KMS-11 (cell line): ENCODE measurements at regions not wholly inside any gene's neighbourhood (a gene's known extent, or its start where the extent isn't known, plus 50 kb on each side); places are given as distances from the start of the nearest gene placed in this dataset.

Experiments used
- H2AFZ ChIP-seq: fragments of 200-600 bp; sonication (generic); 2 replicates; pipeline ENCODE4 v1.6.1; 2016; ENCODE audit warnings: antibody characterized with exemption, mixed run types, low read depth
- H3K27ac ChIP-seq: fragments of 200-600 bp; sonication (generic); 2 replicates; pipeline ENCODE4 v1.6.1; 2016; ENCODE audit warnings: mild to moderate bottlenecking, mixed run types
- H3K27me3 ChIP-seq: fragments of 200-600 bp; sonication (generic); 2 replicates; pipeline ENCODE4 v1.6.1; 2017; ENCODE audit warnings: mild to moderate bottlenecking, low read depth, mixed run types, moderate library complexity; ENCODE audit not compliant: insufficient read depth
- H3K36me3 ChIP-seq: fragments of 200-600 bp; sonication (generic); 2 replicates; pipeline ENCODE4 v1.6.1; 2017; ENCODE audit warnings: mild to moderate bottlenecking, mixed run types; ENCODE audit not compliant: insufficient read depth
- H3K4me1 ChIP-seq: fragments of 200-600 bp; sonication (generic); 2 replicates; pipeline ENCODE4 v1.6.1; 2016; ENCODE audit warnings: mild to moderate bottlenecking, low read depth, mixed run types; ENCODE audit not compliant: poor library complexity, severe bottlenecking
- H3K4me2 ChIP-seq: fragments of 200-600 bp; sonication (generic); 2 replicates; pipeline ENCODE4 v1.7.0; 2016; ENCODE audit warnings: mild to moderate bottlenecking, mixed run types
- H3K4me3 ChIP-seq: fragments of 200-600 bp; sonication (generic); IDR thresholded peaks from 2 replicates; pipeline ENCODE4 v1.6.1; 2017; ENCODE audit warnings: low read depth, low read length, mixed read lengths; ENCODE audit not compliant: insufficient read depth
- H3K79me2 ChIP-seq: fragments of 200-600 bp; sonication (generic); 2 replicates; pipeline ENCODE4 v1.6.1; 2016; ENCODE audit warnings: low read depth, mixed run types; ENCODE audit not compliant: insufficient read depth
- H3K9ac ChIP-seq: fragments of 200-600 bp; sonication (generic); 2 replicates; pipeline ENCODE4 v1.6.1; 2016; ENCODE audit warnings: mild to moderate bottlenecking, mixed run types
- H4K20me1 ChIP-seq: fragments of 200-600 bp; sonication (generic); 2 replicates; pipeline ENCODE4 v1.6.1; 2016; ENCODE audit warnings: mild to moderate bottlenecking, mixed run types; ENCODE audit not compliant: insufficient read depth
- TF ChIP-seq, protein P1 (sequence below): fragments of 200-600 bp; sonication (generic); conservative IDR thresholded peaks from 2 replicates; pipeline ENCODE4 v1.6.1; 2017; ENCODE audit warnings: low read depth, mild to moderate bottlenecking, antibody characterized with exemption, low read length, moderate library complexity, mixed read lengths

DNA sequence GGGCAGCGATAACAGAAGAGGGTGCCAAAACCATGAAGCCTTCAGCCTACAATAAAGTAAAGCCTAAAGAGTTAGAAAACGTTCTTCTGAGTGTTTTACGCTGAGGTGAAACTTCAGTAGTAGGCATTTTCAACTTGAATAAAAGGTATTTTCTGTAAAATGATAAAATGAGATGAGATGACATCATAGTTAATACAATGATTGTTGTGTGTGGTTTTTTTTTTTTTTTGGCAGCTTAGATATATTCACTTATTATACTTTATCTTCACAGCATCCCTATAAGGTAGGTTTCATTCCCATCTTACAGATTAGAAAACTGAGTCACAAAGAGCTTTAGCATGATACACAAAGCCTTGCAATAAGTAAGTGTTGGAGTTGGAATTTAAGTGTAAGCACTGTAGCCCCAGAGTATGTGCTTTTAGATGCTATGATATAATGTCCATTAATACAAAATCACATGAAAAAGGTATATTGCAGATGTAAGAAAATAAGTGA lies 291.9 kb upstream of the GRM7 start:
- H3K36me3 ChIP-seq: no peaks in the 10 kb centered on the region
- TF ChIP-seq, protein P1, sequence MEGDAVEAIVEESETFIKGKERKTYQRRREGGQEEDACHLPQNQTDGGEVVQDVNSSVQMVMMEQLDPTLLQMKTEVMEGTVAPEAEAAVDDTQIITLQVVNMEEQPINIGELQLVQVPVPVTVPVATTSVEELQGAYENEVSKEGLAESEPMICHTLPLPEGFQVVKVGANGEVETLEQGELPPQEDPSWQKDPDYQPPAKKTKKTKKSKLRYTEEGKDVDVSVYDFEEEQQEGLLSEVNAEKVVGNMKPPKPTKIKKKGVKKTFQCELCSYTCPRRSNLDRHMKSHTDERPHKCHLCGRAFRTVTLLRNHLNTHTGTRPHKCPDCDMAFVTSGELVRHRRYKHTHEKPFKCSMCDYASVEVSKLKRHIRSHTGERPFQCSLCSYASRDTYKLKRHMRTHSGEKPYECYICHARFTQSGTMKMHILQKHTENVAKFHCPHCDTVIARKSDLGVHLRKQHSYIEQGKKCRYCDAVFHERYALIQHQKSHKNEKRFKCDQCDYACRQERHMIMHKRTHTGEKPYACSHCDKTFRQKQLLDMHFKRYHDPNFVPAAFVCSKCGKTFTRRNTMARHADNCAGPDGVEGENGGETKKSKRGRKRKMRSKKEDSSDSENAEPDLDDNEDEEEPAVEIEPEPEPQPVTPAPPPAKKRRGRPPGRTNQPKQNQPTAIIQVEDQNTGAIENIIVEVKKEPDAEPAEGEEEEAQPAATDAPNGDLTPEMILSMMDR: no peak
- H2AFZ ChIP-seq: no peak overlapping the region
- no peak overlapping the region for H3K4me2 ChIP-seq
- no peak overlapping the region for H3K4me3 ChIP-seq
- no peaks in the 10 kb centered on the region for H4K20me1 ChIP-seq
- no peaks in the 10 kb centered on the region for H3K4me1 ChIP-seq
- no peaks in the 10 kb centered on the region for H3K27me3 ChIP-seq
- H3K79me2 ChIP-seq: no peaks in the 10 kb centered on the region
- H3K27ac ChIP-seq: no peak overlapping the region
- no peak overlapping the region for H3K9ac ChIP-seq

DNA sequence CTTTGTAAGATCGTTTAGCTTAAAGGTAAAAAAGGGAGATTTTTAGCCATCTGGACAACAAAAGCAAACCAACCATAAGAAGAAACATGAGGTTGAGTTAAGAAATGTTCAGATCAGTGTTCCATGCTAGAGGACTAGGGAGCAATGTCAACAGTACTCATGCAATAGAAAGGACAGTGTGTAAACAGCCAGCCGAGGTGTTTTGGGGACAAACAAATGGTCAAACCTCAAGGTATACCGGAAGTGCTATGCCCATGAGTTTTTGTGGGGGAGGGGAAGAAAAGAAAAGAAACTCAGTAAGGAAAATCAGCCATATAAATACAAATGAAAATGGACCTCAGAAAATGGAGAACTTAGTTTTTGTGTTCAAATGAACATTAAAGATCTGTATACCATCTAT lies 289.5 kb upstream of the GRM7 start:
- H3K27ac ChIP-seq: no peak overlapping the region
- H3K9ac ChIP-seq: no peak overlapping the region
- no peaks in the 10 kb centered on the region for H4K20me1 ChIP-seq
- no peaks in the 10 kb centered on the region for H3K79me2 ChIP-seq
- H3K4me3 ChIP-seq: no peak overlapping the region
- TF ChIP-seq, protein P1: no peak
- no peaks in the 10 kb centered on the region for H3K4me1 ChIP-seq
- H3K36me3 ChIP-seq: no peaks in the 10 kb centered on the region
- no peak overlapping the region for H2AFZ ChIP-seq
- H3K4me2 ChIP-seq: no peak overlapping the region
- no peaks in the 10 kb centered on the region for H3K27me3 ChIP-seq

DNA sequence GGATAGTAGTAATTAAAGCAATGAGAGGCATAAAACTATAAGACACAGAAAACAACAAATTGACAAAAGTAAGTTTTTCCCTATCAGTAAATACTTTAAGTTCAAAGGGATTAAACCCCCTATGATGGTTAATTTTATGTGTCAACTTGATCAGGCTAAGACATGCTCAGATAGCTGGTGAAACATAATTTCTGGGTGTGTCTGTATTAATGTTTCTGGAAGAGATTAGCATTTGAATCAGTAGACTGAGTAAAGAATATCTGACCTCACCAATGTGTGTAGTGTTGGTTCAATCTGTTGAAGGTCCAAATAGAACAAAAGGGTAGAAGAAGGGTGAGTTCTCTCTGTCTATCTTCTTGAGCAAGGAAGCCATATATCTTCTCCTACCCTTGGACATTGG lies 283.3 kb upstream of the GRM7 start:
- Histone ChIP-seq H2AFZ (no peak overlapping the region), H3K79me2 (no peaks in the 10 kb centered on the region), H4K20me1 (no peaks in the 10 kb centered on the region), H3K36me3 (no peaks in the 10 kb centered on the region), H3K4me2 (no peak overlapping the region), H3K4me3 (no peak overlapping the region), H3K27ac (no peak overlapping the region), H3K9ac (no peak overlapping the region), H3K27me3 (no peaks in the 10 kb centered on the region), H3K4me1 (no peaks in the 10 kb centered on the region)
- TF ChIP-seq, protein P1: no peak

DNA sequence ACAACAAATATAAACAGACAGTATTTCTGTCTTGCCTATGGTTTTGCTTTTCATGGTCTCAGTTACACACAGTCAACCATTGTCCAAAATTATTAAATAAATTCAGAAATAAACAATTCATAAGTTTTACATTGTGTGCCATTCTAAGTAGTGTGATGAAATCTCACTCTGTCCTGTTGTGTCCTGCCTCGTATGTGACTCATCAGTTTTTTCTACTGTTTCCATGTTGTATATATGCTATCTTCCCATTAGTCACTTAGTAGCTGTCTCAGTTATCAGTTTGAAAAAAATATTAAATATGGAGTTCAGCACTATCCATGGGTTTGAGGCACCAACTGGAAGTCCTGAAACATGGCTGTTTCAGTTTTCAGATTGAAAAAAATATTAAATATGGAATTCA lies 282.4 kb upstream of the GRM7 start:
- Histone ChIP-seq H3K79me2 (no peaks in the 10 kb centered on the region), H4K20me1 (no peaks in the 10 kb centered on the region), H3K27me3 (no peaks in the 10 kb centered on the region), H3K36me3 (no peaks in the 10 kb centered on the region), H3K4me3 (no peak overlapping the region), H3K27ac (no peak overlapping the region), H3K4me2 (no peak overlapping the region), H3K9ac (no peak overlapping the region), H2AFZ (no peak overlapping the region), H3K4me1 (no peaks in the 10 kb centered on the region)
- TF ChIP-seq, protein P1: no peak
